Endothelial cell of umbilical vein (primary cell): ENCODE measurements at regions not wholly inside any gene's neighbourhood (a gene's known extent, or its start where the extent isn't known, plus 50 kb on each side); places are given as distances from the start of the nearest gene placed in this dataset.

Experiments used
- BruUV-seq: library from RNA; stranded (reverse); fragments of 400-500 nt; replicated peaks from 2 replicates; lab custom pipeline; 2021; lab: Mats Ljungman, UMichigan
- CTCF ChIA-PET: fragments of 300-600, 350-600 bp; sonication (Branson Sonifier 250); formaldehyde crosslinking; loops from one replicate; lab custom pipeline; 2021; ENCODE audit warnings: antibody characterized with exemption, inconsistent platforms; lab: Charles Lee
- POLR2A ChIA-PET: fragments of 300-600, 350-600 bp; sonication (Branson Sonifier 250); formaldehyde crosslinking; loops from one replicate; lab custom pipeline; 2021; ENCODE audit warnings: antibody characterized with exemption, inconsistent platforms; lab: Charles Lee
- DNase-seq: peaks from one replicate; pipeline ENCODE4 v3.0.0-alpha.2; 2011; ENCODE audit warnings: low read depth, low spot score
- FAIRE-seq: peaks from 2 replicates; lab custom pipeline; 2011; peaks lifted over from hg19 to GRCh38; lab: Jason Lieb, UNC
- H2AFZ ChIP-seq: 2 replicates; pipeline ENCODE4 v1.6.0; 2012; ENCODE audit warnings: low read depth, low read length, control low read depth, inconsistent platforms
- H3K27ac ChIP-seq: 2 replicates; pipeline ENCODE4 v1.5.1; 2011; ENCODE audit warnings: low read depth, mild to moderate bottlenecking, control low read depth, low read length, moderate library complexity; ENCODE audit not compliant: insufficient read depth
- H3K27me3 ChIP-seq, 2 experiments: 2 replicates each; pipeline versions ENCODE4 v1.6.0 to v1.6.1; 2011; ENCODE audit warnings: low read length in 2 of 2, mixed read lengths in 1 of 2; ENCODE audit not compliant: control insufficient read depth in 2 of 2, insufficient read depth in 2 of 2
- H3K36me3 ChIP-seq, 2 experiments: 2 replicates in 1 of 2; 3 replicates in 1 of 2; pipeline ENCODE4 v1.5.1; 2011; ENCODE audit warnings: low read length in 2 of 2, mild to moderate bottlenecking in 1 of 2, moderate library complexity in 1 of 2; ENCODE audit not compliant: control insufficient read depth in 2 of 2, insufficient read depth in 2 of 2; ENCODE audit errors: extremely low read depth in 1 of 2
- H3K4me1 ChIP-seq: 3 replicates; pipeline ENCODE4 v1.5.1; 2011; ENCODE audit warnings: mild to moderate bottlenecking, low read length; ENCODE audit not compliant: control insufficient read depth, insufficient read depth; ENCODE audit errors: extremely low read depth
- H3K4me2 ChIP-seq: 2 replicates; pipeline ENCODE4 v1.6.1; 2011; ENCODE audit warnings: low read length, control low read depth, mixed read lengths; ENCODE audit not compliant: insufficient read depth
- H3K4me3 ChIP-seq, 3 experiments: fragments of 200-600 bp in 1 of 3; sonication (generic), shearing (Covaris generic) in 1 of 3; replicated peaks in 1 of 3; 2 replicates each; pipeline ENCODE4 v1.5.1; 2011 to 2016; ENCODE audit warnings: control low read depth in 3 of 3, low read length in 3 of 3, mild to moderate bottlenecking in 2 of 3, inconsistent platforms in 1 of 3, low read depth in 1 of 3, moderate library complexity in 1 of 3; ENCODE audit not compliant: insufficient read depth in 1 of 3
- H3K79me2 ChIP-seq: 2 replicates; pipeline ENCODE4 v1.6.0; 2012; ENCODE audit warnings: low read length, inconsistent platforms; ENCODE audit not compliant: control insufficient read depth, insufficient read depth
- H3K9ac ChIP-seq: replicated peaks from 2 replicates; pipeline ENCODE3; 2011; ENCODE audit warnings: low read length, control low read depth; ENCODE audit not compliant: insufficient read depth; ENCODE audit errors: extremely low read depth
- H3K9me1 ChIP-seq: replicated peaks from 3 replicates; pipeline ENCODE4 v1.6.0; 2011; ENCODE audit warnings: mild to moderate bottlenecking, low read length; ENCODE audit not compliant: control insufficient read depth, insufficient read depth; ENCODE audit errors: extremely low read depth
- H3K9me3 ChIP-seq: replicated peaks from 2 replicates; pipeline ENCODE4 v1.5.1; 2012; ENCODE audit warnings: low read length, inconsistent platforms; ENCODE audit not compliant: control insufficient read depth, insufficient read depth
- H4K20me1 ChIP-seq: replicated peaks from 2 replicates; pipeline ENCODE3; 2011; ENCODE audit warnings: mild to moderate bottlenecking, low read length; ENCODE audit not compliant: control insufficient read depth, insufficient read depth; ENCODE audit errors: extremely low read depth
- EZH2 ChIP-seq: IDR thresholded peaks from 2 replicates; pipeline ENCODE4 v1.6.1; 2012; ENCODE audit warnings: borderline replicate concordance, low read depth, mild to moderate bottlenecking, moderate library complexity, low read length, inconsistent platforms; ENCODE audit not compliant: severe bottlenecking
- FOS ChIP-seq: IDR thresholded peaks from 2 replicates; pipeline ENCODE4 v1.6.1; 2011; ENCODE audit warnings: mild to moderate bottlenecking, low read length, moderate library complexity, borderline replicate concordance; ENCODE audit not compliant: insufficient read depth
- GATA2 ChIP-seq: IDR thresholded peaks from 2 replicates; pipeline ENCODE4 v1.7.0; 2011; ENCODE audit warnings: low read depth, mild to moderate bottlenecking, moderate library complexity, mixed read lengths, low read length; ENCODE audit not compliant: insufficient read length, insufficient read depth
- JUN ChIP-seq: IDR thresholded peaks from 2 replicates; pipeline ENCODE4 v1.6.1; 2011; ENCODE audit warnings: borderline replicate concordance, low read depth; ENCODE audit not compliant: insufficient read length, insufficient read depth
- MAX ChIP-seq: IDR thresholded peaks from 2 replicates; pipeline ENCODE4 v1.6.1; 2011; ENCODE audit not compliant: insufficient read depth, insufficient read length
- MYC ChIP-seq: IDR thresholded peaks from one replicate; pipeline ENCODE4 v1.6.1; 2011; ENCODE audit warnings: mild to moderate bottlenecking, low read depth, low read length
- POLR2A ChIP-seq: IDR thresholded peaks from 2 replicates; pipeline ENCODE4 v1.6.1; 2012; ENCODE audit warnings: low read depth, mild to moderate bottlenecking, control low read depth, low read length
- POLR2AphosphoS5 ChIP-seq: IDR thresholded peaks from 2 replicates; pipeline ENCODE4 v1.6.1; 2012; ENCODE audit warnings: low read depth, mild to moderate bottlenecking, control low read depth, low read length, moderate library complexity; ENCODE audit not compliant: insufficient read depth
- dilution Hi-C: fragments of 300-500 bp; cut with MboI; formaldehyde crosslinking; loops from one replicate; pipeline ENCODE4 v1.15.0; 2019; ENCODE audit warnings: low sequenced_read_pairs; ENCODE audit not compliant: extremely low pct_ligation_motif_present
- intact Hi-C: fragments of 100-400 bp; cut with micrococcal nuclease; formaldehyde crosslinking; loops from one replicate; pipeline ENCODE4 v1.10.0; 2022
- TF ChIP-seq, protein P1 (sequence below), 2 donors: IDR thresholded peaks; 1 replicate in 1 of 2; 2 replicates in 1 of 2; pipeline ENCODE4 v1.5.1; 2011; ENCODE audit warnings: low read length in 2 of 2, mild to moderate bottlenecking in 2 of 2, moderate library complexity in 2 of 2, control low read depth in 1 of 2, inconsistent platforms in 1 of 2, low read depth in 1 of 2; ENCODE audit not compliant: insufficient read depth in 1 of 2; ENCODE audit errors: extremely low read depth in 1 of 2

DNA sequence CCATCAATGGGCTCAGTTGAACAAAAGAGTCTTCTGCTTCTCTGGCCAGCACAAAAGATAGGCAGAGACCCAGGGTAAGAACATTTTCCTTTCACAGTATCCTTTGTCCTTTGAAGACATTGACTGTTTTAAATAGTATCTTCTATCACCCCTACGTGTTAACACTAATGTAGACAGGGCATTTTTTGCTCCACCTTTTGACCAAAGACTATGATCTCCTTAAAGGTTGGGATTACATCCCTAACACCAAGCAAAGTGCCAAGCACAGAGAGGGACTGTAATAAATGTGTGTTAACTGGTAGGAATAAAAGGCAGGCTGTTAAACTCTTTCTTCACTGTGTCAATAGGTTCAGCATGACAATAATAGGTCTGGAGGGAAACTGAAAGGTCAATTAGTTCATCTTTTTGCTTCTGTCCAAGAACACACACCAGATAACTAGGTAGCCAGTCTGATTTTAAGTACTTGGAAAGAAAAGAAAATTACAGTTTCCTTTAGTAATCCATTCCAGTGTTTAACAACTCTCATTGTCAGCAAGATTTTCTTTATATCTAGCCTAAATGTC lies 63.6 kb upstream of the NOX3 start:
- TF ChIP-seq JUN: no peak
- no peak for TF ChIP-seq MYC
- no peak for TF ChIP-seq POLR2A
- TF ChIP-seq GATA2: no peak
- no peak for TF ChIP-seq EZH2
- TF ChIP-seq MAX: no peak
- TF ChIP-seq POLR2AphosphoS5: no peak
- TF ChIP-seq, protein P1, sequence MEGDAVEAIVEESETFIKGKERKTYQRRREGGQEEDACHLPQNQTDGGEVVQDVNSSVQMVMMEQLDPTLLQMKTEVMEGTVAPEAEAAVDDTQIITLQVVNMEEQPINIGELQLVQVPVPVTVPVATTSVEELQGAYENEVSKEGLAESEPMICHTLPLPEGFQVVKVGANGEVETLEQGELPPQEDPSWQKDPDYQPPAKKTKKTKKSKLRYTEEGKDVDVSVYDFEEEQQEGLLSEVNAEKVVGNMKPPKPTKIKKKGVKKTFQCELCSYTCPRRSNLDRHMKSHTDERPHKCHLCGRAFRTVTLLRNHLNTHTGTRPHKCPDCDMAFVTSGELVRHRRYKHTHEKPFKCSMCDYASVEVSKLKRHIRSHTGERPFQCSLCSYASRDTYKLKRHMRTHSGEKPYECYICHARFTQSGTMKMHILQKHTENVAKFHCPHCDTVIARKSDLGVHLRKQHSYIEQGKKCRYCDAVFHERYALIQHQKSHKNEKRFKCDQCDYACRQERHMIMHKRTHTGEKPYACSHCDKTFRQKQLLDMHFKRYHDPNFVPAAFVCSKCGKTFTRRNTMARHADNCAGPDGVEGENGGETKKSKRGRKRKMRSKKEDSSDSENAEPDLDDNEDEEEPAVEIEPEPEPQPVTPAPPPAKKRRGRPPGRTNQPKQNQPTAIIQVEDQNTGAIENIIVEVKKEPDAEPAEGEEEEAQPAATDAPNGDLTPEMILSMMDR (IDR thresholded peaks at IDR 0.05; ENCODE audit: extremely low read depth in 1 of 2, insufficient read depth in 1 of 2, low read depth in 1 of 2, low read length in 2 of 2): no peak
- TF ChIP-seq FOS: no peak
- DNase-seq: no peak
- Histone ChIP-seq H3K4me2 (no peak overlapping the region), H4K20me1 (no peaks in the 10 kb centered on the region), H3K27me3 (no peaks in the 10 kb centered on the region), H3K79me2 (no peaks in the 10 kb centered on the region), H3K4me3 (no peak overlapping the region), H3K4me1 (peaks cover 5% of the 10 kb centered on the region), H3K9ac (no peak overlapping the region), H3K9me3 (no peaks in the 10 kb centered on the region), H3K9me1 (no peaks in the 10 kb centered on the region), H2AFZ (no peak overlapping the region), H3K36me3 (no peaks in the 10 kb centered on the region), H3K27ac (no peak overlapping the region)
- dilution Hi-C loops: no loop called here
- intact Hi-C loops: no loop called here
- ChIA-PET CTCF (no interaction called here), POLR2A (no interaction called here)
- no peak for FAIRE-seq
- no TSS peak for BruUV-seq
